IPS-NIHi7 (cell line): ENCODE measurements at regions not wholly inside any gene's neighbourhood (a gene's known extent, or its start where the extent isn't known, plus 50 kb on each side); places are given as distances from the start of the nearest gene placed in this dataset.

Experiments used
- DNase-seq: peaks from one replicate; pipeline ENCODE4 v3.0.0; 2012; ENCODE audit warnings: mixed read lengths; ENCODE audit errors: extremely low spot score

DNA sequence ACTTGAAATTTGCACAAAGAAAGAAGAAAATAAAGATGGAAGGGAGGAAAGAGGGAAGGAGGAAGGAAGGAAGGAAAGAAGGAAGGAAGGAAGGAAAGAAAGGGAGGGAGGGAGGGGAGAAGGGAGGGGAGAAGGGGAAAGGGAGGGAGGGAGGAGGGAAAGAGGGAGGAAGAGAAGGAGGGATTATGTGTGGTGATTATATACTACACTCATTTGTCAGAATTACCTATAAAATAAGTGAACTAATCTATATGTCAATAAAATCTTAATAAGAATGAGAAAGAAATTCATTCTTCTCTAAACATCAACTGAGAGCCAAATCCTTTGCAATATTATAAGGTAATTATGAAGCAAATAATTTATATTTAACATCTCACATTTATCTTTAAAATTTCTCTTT is 77.9 kb upstream of the TFAP2D start:
- no peak for DNase-seq

- no peak for DNase-seq
These were observed 76.1 kb upstream of the TFAP2D start for GRCh38 chr6:50637267-50637666.

DNA sequence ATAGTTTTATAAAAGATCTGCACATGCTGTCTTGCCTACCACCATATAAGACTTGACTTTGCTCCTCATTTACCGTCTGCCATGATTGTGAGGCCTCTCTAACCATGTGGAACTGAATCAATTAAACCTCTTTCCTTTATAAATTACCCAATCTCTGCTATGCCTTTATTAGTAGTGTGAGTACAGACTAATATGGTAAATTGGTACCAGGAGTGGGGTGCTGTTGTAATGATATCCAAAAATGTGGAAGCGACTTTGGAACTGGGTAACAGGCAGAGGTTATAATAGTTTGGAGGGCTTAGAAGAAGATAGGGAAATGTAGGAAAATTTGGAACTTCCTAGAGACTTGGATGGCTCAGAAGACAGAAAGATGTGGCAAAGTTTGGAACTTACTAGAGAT is 64.2 kb upstream of the TFAP2D start:
- no peak for DNase-seq

DNA sequence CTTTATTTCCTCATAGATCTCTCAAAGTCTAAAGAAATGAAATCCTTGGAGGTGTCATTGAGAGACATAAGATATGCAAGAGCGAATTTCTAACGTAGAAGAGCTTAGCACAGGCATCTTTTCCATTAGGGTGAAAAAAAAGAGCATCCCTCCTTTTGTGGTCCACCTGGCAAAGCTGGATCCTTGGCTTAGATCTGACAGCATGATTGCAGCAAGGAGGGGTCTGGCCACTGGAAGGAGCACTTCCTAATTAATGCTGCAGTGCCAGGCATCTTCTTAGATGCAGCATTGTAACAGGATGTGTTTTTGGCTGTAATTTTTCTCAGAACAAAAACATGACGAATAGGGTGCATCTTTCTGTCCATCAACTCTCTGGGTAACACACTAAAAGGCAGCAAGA is 60.1 kb upstream of the TFAP2D start:
- DNase-seq, result peak; percentile 25

DNA sequence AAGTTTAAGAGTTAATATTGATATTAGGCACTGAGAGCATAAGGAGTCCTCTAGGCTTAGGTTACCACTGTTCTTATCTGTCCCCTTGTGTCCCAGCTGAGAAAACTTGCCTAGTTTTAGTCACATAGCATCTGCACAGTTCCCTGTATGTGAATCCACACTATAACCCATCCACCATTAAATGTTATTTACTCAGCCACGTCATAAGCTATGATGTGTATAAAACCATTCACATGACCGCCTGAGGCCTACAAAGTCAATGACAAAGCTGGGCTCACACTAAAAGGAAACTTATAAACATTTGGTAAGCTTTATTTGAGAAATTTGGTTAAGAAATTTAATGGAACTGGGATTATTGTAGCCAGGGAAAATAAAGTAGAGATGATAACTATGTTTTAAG is 59.2 kb upstream of the TFAP2D start:
- DNase-seq, result no peak

GRCh38 chr6:50655848-50656453 is 57.4 kb upstream of the TFAP2D start:
- DNase-seq, result peak; percentile 21

DNA sequence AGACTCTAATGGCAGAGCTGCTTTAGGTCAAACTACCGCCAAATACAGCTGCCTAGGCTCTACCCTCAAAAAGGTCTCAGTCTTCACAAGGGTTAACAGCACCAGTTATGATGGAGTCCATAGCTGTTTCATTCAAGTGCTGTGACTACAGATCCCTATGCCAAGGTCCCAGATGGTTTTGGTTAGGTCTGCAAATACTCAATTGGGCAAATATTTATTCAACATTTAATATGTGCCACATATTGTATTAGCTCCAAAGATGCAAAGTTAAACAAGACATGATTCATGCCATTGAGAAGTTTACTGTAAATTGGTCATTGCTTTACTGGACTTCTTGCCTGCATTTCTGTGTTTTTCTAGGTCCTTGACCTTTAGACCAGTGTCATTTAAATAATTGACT is 55.8 kb upstream of the TFAP2D start:
- no peak for DNase-seq

- DNase-seq, result no peak
These were observed 54.8 kb upstream of the TFAP2D start for GRCh38 chr6:50658561-50658960.

DNA sequence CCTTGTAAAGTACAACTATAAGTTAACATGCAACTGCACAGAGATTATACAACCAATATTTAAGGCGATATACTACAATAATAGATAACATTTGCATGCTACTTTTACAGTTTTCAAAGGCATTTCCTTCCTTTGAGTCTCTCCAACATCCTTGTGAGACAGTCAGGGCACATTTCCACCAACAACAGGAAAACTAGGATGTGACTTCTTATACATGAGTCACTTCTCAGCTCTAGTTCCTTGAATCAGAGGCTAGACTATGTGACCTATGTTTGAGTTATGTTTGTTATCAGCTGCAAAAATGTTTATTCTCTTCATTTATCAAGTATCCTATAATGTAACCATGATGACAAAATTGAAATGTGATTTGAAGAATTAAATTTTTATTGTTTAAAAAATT is 51.7 kb upstream of the TFAP2D start:
- no peak for DNase-seq
